ENCODE measurements at regions not wholly inside any gene's neighbourhood (a gene's known extent, or its start where the extent isn't known, plus 50 kb on each side); places are given as distances from the start of the nearest gene placed in this dataset.

- Histone ChIP-seq H3K4me3 (ENCODE audit: extremely low read depth in 1 of 4, insufficient read depth in 2 of 4, low read depth in 3 of 4, low read length in 4 of 4) (no peak overlapping the region), H2BK120ac (replicated peaks; ENCODE audit: low read depth, low read length) (no peak overlapping the region), H3K4me1 (replicated peaks in 1 of 4; ENCODE audit: control insufficient read depth in 3 of 4, insufficient read depth in 4 of 4, low read length in 3 of 4) (no peaks in the 10 kb centered on the region), H4K8ac (ENCODE audit: extremely low read depth, insufficient read depth, low read length) (no peak overlapping the region), H3K79me2 (ENCODE audit: control insufficient read depth in 1 of 2, insufficient read depth in 2 of 2, low read length in 2 of 2) (no peaks in the 10 kb centered on the region), H3K56ac (replicated peaks; ENCODE audit: insufficient read length, low read depth, low read length) (no peak overlapping the region), H3K14ac (ENCODE audit: insufficient read length) (no peak overlapping the region), H4K20me1 (replicated peaks in 1 of 2; ENCODE audit: control insufficient read depth in 1 of 2, insufficient read depth in 2 of 2, low read length in 2 of 2) (no peaks in the 10 kb centered on the region), H2BK12ac (ENCODE audit: low read depth, low read length) (no peak overlapping the region), H2BK15ac (ENCODE audit: low read length) (no peak overlapping the region), H2AK5ac (ENCODE audit: low read depth, low read length) (no peak overlapping the region), H3K27me3 (replicated peaks in 1 of 4; ENCODE audit: control insufficient read depth in 3 of 4, extremely low read depth in 1 of 4, insufficient read depth in 3 of 4, low read length in 3 of 4) (peaks cover 0 to 1% (median 0%) of the 10 kb centered on the region in 4 experiments; a peak in 1 of 7 replicates), H3K9me3 (ENCODE audit: insufficient read depth in 2 of 2, low read depth in 1 of 2, low read length in 1 of 2) (no peaks in the 10 kb centered on the region), H3K9ac (replicated peaks in 1 of 4; ENCODE audit: extremely low read depth in 1 of 4, low read depth in 3 of 4, low read length in 3 of 4) (no peak overlapping the region), H3K23me2 (ENCODE audit: low read depth, low read length) (no peaks in the 10 kb centered on the region), H3K4ac (replicated peaks; ENCODE audit: insufficient read length, low read depth, low read length) (no peak overlapping the region), H2BK20ac (ENCODE audit: low read length) (no peak overlapping the region), H4K5ac (ENCODE audit: insufficient read length, low read depth, low read length) (no peak overlapping the region), H2BK5ac (ENCODE audit: low read depth, low read length) (no peak overlapping the region), H3K23ac (ENCODE audit: insufficient read length) (no peak overlapping the region), H3K36me3 (ENCODE audit: control insufficient read depth in 2 of 4, insufficient read depth in 4 of 4, low read length in 3 of 4) (no peaks in the 10 kb centered on the region), H3K79me1 (ENCODE audit: low read depth, low read length) (no peaks in the 10 kb centered on the region), H3K4me2 (ENCODE audit: insufficient read depth in 1 of 2, low read depth in 2 of 2, low read length in 2 of 2) (no peak overlapping the region), H3K18ac (ENCODE audit: extremely low read depth, low read length) (no peak overlapping the region), H3K27ac (ENCODE audit: low read depth, low read length) (no peak overlapping the region), H4K91ac (replicated peaks; ENCODE audit: insufficient read length, low read length) (no peak overlapping the region), H2AFZ (ENCODE audit: low read length) (no peak overlapping the region)
- TF ChIP-seq BACH1 (IDR thresholded peaks at IDR 0.05; ENCODE audit: low read length) (no peak), BCL11A (IDR thresholded peaks at IDR 0.05; ENCODE audit: low read depth in 2 of 2, low read length in 2 of 2) (no peak), JUN (IDR thresholded peaks at IDR 0.05; ENCODE audit: low read depth, low read length) (no peak), RAD21 (IDR thresholded peaks at IDR 0.05 in 1 of 2, conservative IDR thresholded peaks at IDR 0.05 in 1 of 2; ENCODE audit: low read depth in 2 of 2, low read length in 2 of 2) (no peak), GTF2F1 (IDR thresholded peaks at IDR 0.05; ENCODE audit: borderline replicate concordance, low read depth, low read length) (no peak), SIRT6 (IDR thresholded peaks at IDR 0.05; ENCODE audit: low read length) (no peak)
- CTCF ChIA-PET (ENCODE audit: partially characterized antibody), result no interaction called here
- WGBS, 2 experiments (ENCODE audit: extremely low coverage in 1 of 2, insufficient coverage in 1 of 2, insufficient read length in 1 of 2, insufficient replicate concordance in 2 of 2, low coverage in 1 of 2, low lambda C conversion rate in 2 of 2, missing lambda C conversion rate in 1 of 2), result 97% methylated on average over 3 of the region's 3 CpGs; no CpG with 5 or more reads in 1 of the 2 experiments
- DNase-seq (ENCODE audit: low read depth in 1 of 2, low spot score in 2 of 2), result no peak
- no peak for FAIRE-seq
- POLR2A ChIA-PET (ENCODE audit: partially characterized antibody), result no interaction called here
Observed at GRCh38 chr5:89513299-89514044, 630.5 kb upstream of the MEF2C start.
